Keratinocyte (primary cell): ENCODE measurements at regions not wholly inside any gene's neighbourhood (a gene's known extent, or its start where the extent isn't known, plus 50 kb on each side); places are given as distances from the start of the nearest gene placed in this dataset.
"Not testable (repeated sequence)": the region's sequence is repeated elsewhere in the genome, so short reads cannot be mapped to it uniquely, and the experiment has no call there.

ENCODE experiments used
- DNase-seq: peaks from one replicate; pipeline ENCODE4 v3.0.0-alpha.2; 2011; ENCODE audit warnings: low read depth, missing footprints, low spot score
- FAIRE-seq: peaks from 2 replicates; lab custom pipeline; 2011; peaks lifted over from hg19 to GRCh38; lab: Jason Lieb, UNC
- H2AFZ ChIP-seq: 2 replicates; pipeline ENCODE4 v1.6.0; 2012; ENCODE audit warnings: low read length, control low read depth, inconsistent platforms; ENCODE audit not compliant: control insufficient read depth
- H3K27ac ChIP-seq: 2 replicates; pipeline ENCODE4 v1.5.1; 2011; ENCODE audit warnings: low read length; ENCODE audit not compliant: control insufficient read depth, insufficient read depth
- H3K27me3 ChIP-seq: 3 replicates; pipeline ENCODE4 v1.6.0; 2011; ENCODE audit warnings: low read length; ENCODE audit not compliant: control insufficient read depth, insufficient read depth; ENCODE audit errors: extremely low read depth
- H3K36me3 ChIP-seq, 2 experiments: 2 replicates in 1 of 2; 3 replicates in 1 of 2; pipeline ENCODE4 v1.5.1; 2011; ENCODE audit warnings: low read length in 2 of 2, mild to moderate bottlenecking in 1 of 2; ENCODE audit not compliant: control insufficient read depth in 2 of 2, insufficient read depth in 2 of 2; ENCODE audit errors: extremely low read depth in 1 of 2
- H3K4me1 ChIP-seq: 3 replicates; pipeline ENCODE4 v1.5.1; 2011; ENCODE audit warnings: low read length; ENCODE audit not compliant: control insufficient read depth, insufficient read depth; ENCODE audit errors: extremely low read depth
- H3K4me2 ChIP-seq: 3 replicates; pipeline ENCODE4 v1.6.0; 2011; ENCODE audit warnings: low read depth, low read length; ENCODE audit not compliant: control insufficient read depth, insufficient read depth; ENCODE audit errors: extremely low read depth
- H3K4me3 ChIP-seq, 3 experiments: fragments of 200-600 bp in 1 of 3; sonication (generic) in 1 of 3; 2 replicates in 2 of 3; 3 replicates in 1 of 3; pipeline ENCODE4 v1.5.1; 2011 to 2016; ENCODE audit warnings: low read length in 3 of 3, mild to moderate bottlenecking in 3 of 3, control low read depth in 2 of 3, inconsistent platforms in 1 of 3, low read depth in 1 of 3, mixed read lengths in 1 of 3, mixed run types in 1 of 3, moderate library complexity in 1 of 3; ENCODE audit not compliant: control insufficient read depth in 2 of 3, insufficient read depth in 2 of 3; ENCODE audit errors: extremely low read depth in 1 of 3
- H3K79me2 ChIP-seq: 2 replicates; pipeline ENCODE4 v1.6.0; 2012; ENCODE audit warnings: low read length; ENCODE audit not compliant: control insufficient read depth, insufficient read depth
- H3K9ac ChIP-seq: 3 replicates; pipeline ENCODE4 v1.6.0; 2011; ENCODE audit warnings: low read length; ENCODE audit not compliant: control insufficient read depth, insufficient read depth; ENCODE audit errors: extremely low read depth
- H3K9me1 ChIP-seq: 3 replicates; pipeline ENCODE4 v1.6.0; 2011; ENCODE audit warnings: low read length; ENCODE audit not compliant: control insufficient read depth, insufficient read depth; ENCODE audit errors: extremely low read depth
- H3K9me3 ChIP-seq: 2 replicates; pipeline ENCODE4 v1.5.1; 2012; ENCODE audit warnings: low read depth, low read length; ENCODE audit not compliant: control insufficient read depth
- H4K20me1 ChIP-seq: 3 replicates; pipeline ENCODE4 v1.6.0; 2011; ENCODE audit warnings: low read length; ENCODE audit not compliant: control insufficient read depth, insufficient read depth; ENCODE audit errors: extremely low read depth
- CTCF ChIP-seq, 3 experiments: IDR thresholded peaks in 1 of 3; conservative IDR thresholded peaks in 1 of 3; optimal IDR thresholded peaks in 1 of 3; 2 replicates in 2 of 3; 3 replicates in 1 of 3; pipeline versions ENCODE3 to v1.5.1; 2011; ENCODE audit warnings: low read length in 3 of 3, mild to moderate bottlenecking in 3 of 3, moderate library complexity in 2 of 3, control low read depth in 1 of 3, inconsistent platforms in 1 of 3; ENCODE audit not compliant: insufficient read depth in 2 of 3; ENCODE audit errors: extremely low read depth in 1 of 3
- EZH2 ChIP-seq: IDR thresholded peaks from one replicate; pipeline ENCODE4 v1.6.1; 2012; ENCODE audit warnings: inconsistent platforms, mild to moderate bottlenecking, low read length, moderate library complexity
- dilution Hi-C: fragments of 300-500 bp; cut with MboI; formaldehyde crosslinking; loops from one replicate; pipeline ENCODE4 v1.7.0; 2020; ENCODE audit warnings: low sequenced_read_pairs; ENCODE audit not compliant: extremely low pct_ligation_motif_present

GRCh38 chr10:36771725-36772124 lies 353.7 kb upstream of the ANKRD30A start:
- H3K9me3 ChIP-seq: no peaks in the 10 kb centered on the region
- no peak overlapping the region for H3K27ac ChIP-seq
- dilution Hi-C loops: no loop called here
- H3K4me1 ChIP-seq: no peaks in the 10 kb centered on the region
- TF ChIP-seq CTCF (optimal IDR thresholded peaks at IDR 0.05 in 1 of 3, IDR thresholded peaks at IDR 0.05 in 1 of 3, conservative IDR thresholded peaks at IDR 0.05 in 1 of 3; ENCODE audit: extremely low read depth in 1 of 3, insufficient read depth in 2 of 3, low read length in 3 of 3): no peak
- no peak for TF ChIP-seq EZH2
- DNase-seq (no peak), FAIRE-seq (no peak)
- H3K9me1 ChIP-seq: no peaks in the 10 kb centered on the region
- no peak overlapping the region for H3K4me3 ChIP-seq
- H3K9ac ChIP-seq: no peak overlapping the region
- H3K27me3 ChIP-seq: no peaks in the 10 kb centered on the region
- H4K20me1 ChIP-seq: no peaks in the 10 kb centered on the region
- no peak overlapping the region for H2AFZ ChIP-seq
- no peaks in the 10 kb centered on the region for H3K79me2 ChIP-seq
- no peaks in the 10 kb centered on the region for H3K36me3 ChIP-seq
- no peak overlapping the region for H3K4me2 ChIP-seq

DNA sequence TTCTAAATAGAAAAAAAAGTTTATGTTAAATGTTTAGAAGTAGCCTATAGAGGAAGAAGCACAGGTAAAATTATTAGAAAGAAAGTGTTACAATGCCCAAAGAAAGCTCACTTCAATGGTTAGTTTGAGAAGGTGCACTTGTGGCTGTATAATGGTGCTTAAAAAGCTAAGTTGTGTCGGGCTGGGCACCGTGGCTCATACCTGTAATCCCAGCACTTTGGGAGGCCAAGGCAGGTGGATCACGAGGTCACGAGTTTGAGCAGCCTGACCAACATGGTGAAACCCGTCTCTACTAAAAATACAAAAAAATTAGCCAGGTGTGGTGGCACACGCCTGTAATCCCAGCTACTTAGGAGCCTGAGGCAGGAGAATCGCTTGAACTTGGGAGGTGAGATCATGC lies 355.7 kb upstream of the ANKRD30A start:
- H3K4me2 ChIP-seq, H4K20me1 ChIP-seq, FAIRE-seq, dilution Hi-C loops, H3K27ac ChIP-seq, H3K36me3 ChIP-seq, H3K27me3 ChIP-seq, H2AFZ ChIP-seq, DNase-seq, H3K4me3 ChIP-seq, H3K4me1 ChIP-seq, H3K9me1 ChIP-seq, H3K9ac ChIP-seq, H3K79me2 ChIP-seq, H3K9me3 ChIP-seq: not testable (repeated sequence)

DNA sequence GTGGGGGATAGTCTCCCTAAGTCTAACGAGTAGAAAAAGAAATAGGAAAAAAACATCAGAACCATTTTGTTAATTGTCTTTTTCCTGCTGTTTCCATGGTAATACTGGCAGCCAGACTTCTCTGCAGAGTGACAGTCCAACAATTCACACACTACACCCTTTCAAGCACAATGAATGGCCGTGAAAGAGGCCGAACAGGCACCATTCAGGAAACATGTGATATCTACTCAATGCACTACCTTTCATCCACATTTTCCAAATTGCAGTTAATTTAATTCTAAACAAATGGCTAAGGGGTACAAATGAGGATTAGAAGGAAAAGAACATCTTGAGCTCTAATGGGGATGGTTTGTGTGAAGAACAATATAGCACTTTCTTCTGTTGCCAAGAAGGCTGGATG lies 358.5 kb upstream of the ANKRD30A start:
- no peaks in the 10 kb centered on the region for H3K9me3 ChIP-seq
- H3K27ac ChIP-seq: no peak overlapping the region
- dilution Hi-C loops: no loop called here
- H3K4me2 ChIP-seq: no peak overlapping the region
- no peak overlapping the region for H3K4me3 ChIP-seq
- no peaks in the 10 kb centered on the region for H3K79me2 ChIP-seq
- no peak overlapping the region for H2AFZ ChIP-seq
- H3K9me1 ChIP-seq: no peaks in the 10 kb centered on the region
- no peaks in the 10 kb centered on the region for H4K20me1 ChIP-seq
- TF ChIP-seq EZH2 (no peak), CTCF (optimal IDR thresholded peaks at IDR 0.05 in 1 of 3, IDR thresholded peaks at IDR 0.05 in 1 of 3, conservative IDR thresholded peaks at IDR 0.05 in 1 of 3; ENCODE audit: extremely low read depth in 1 of 3, insufficient read depth in 2 of 3, low read length in 3 of 3) (no peak)
- no peaks in the 10 kb centered on the region for H3K36me3 ChIP-seq
- DNase-seq: no peak
- no peak for FAIRE-seq
- H3K27me3 ChIP-seq: no peaks in the 10 kb centered on the region
- H3K9ac ChIP-seq: no peak overlapping the region
- H3K4me1 ChIP-seq: no peaks in the 10 kb centered on the region
